SK-N-SH (cell line): ENCODE measurements at regions not wholly inside any gene's neighbourhood (a gene's known extent, or its start where the extent isn't known, plus 50 kb on each side); places are given as distances from the start of the nearest gene placed in this dataset.

Experiments
- CTCF ChIA-PET: fragments of 300-600, 350-600 bp; formaldehyde crosslinking; extraction: SDS; loops from one replicate; lab custom pipeline; 2021; lab: Yijun Ruan, JAX
- POLR2A ChIA-PET: fragments of 350-600 bp; sonication (Branson Sonifier 250); formaldehyde crosslinking; extraction: SDS; loops from one replicate; lab custom pipeline; 2020; ENCODE audit warnings: antibody characterized with exemption, inconsistent platforms; lab: Yijun Ruan, JAX
- DNase-seq: peaks from one replicate; pipeline ENCODE4 v3.0.0; 2012
- H2AFZ ChIP-seq: fragments of 200-600 bp; sonication (generic); 2 replicates; pipeline ENCODE4 v1.8.1; 2016; ENCODE audit warnings: antibody characterized with exemption, mild to moderate bottlenecking, low read depth
- H3F3A ChIP-seq: fragments of 200-600 bp; sonication (generic); replicated peaks from 2 replicates; pipeline ENCODE3; 2016; ENCODE audit warnings: antibody characterized with exemption, mild to moderate bottlenecking; ENCODE audit not compliant: insufficient read depth
- H3K27ac ChIP-seq, 2 experiments: fragments of 200-500 bp in 1 of 2; fragments of 200-600 bp in 1 of 2; sonication (Bioruptor generic) in 1 of 2; sonication (generic), shearing (Covaris generic) in 1 of 2; 2 replicates each; pipeline versions ENCODE4 v1.5.1 to v1.6.1; 2014 to 2016; ENCODE audit warnings: low read depth in 2 of 2, inconsistent platforms in 1 of 2, low read length in 1 of 2, mild to moderate bottlenecking in 1 of 2, mixed read lengths in 1 of 2
- H3K27me3 ChIP-seq: fragments of 200-600 bp; sonication (generic), shearing (Covaris generic); 2 replicates; pipeline ENCODE4 v1.6.1; 2016; ENCODE audit warnings: mixed run types; ENCODE audit not compliant: insufficient read depth
- H3K36me3 ChIP-seq, 2 experiments: fragments of 200-500 bp in 1 of 2; fragments of 200-600 bp in 1 of 2; sonication (Bioruptor generic) in 1 of 2; sonication (generic) in 1 of 2; replicated peaks in 1 of 2; 2 replicates each; pipeline versions ENCODE3 to v1.5.1; 2014 to 2016; ENCODE audit warnings: low read length in 1 of 2, mild to moderate bottlenecking in 1 of 2; ENCODE audit not compliant: insufficient read depth in 2 of 2, control insufficient read depth in 1 of 2
- H3K4me1 ChIP-seq, 2 experiments: fragments of 200-500 bp in 1 of 2; fragments of 200-600 bp in 1 of 2; sonication (Bioruptor generic) in 1 of 2; sonication (generic), shearing (Covaris generic) in 1 of 2; 2 replicates each; pipeline versions ENCODE4 v1.5.1 to v1.6.1; 2014 to 2016; ENCODE audit warnings: low read depth in 1 of 2, low read length in 1 of 2, mixed run types in 1 of 2; ENCODE audit not compliant: insufficient read depth in 2 of 2, control insufficient read depth in 1 of 2
- H3K4me2 ChIP-seq: fragments of 200-600 bp; sonication (generic), shearing (Covaris generic); 2 replicates; pipeline ENCODE4 v1.6.1; 2017; ENCODE audit warnings: mixed run types
- H3K4me3 ChIP-seq, 2 experiments: fragments of 200-500 bp in 1 of 2; fragments of 200-600 bp in 1 of 2; sonication (Bioruptor generic) in 1 of 2; sonication (generic), shearing (Covaris generic) in 1 of 2; 2 replicates each; pipeline versions ENCODE4 v1.5.1 to v1.8.1; 2014 to 2016; ENCODE audit warnings: low read depth in 2 of 2, inconsistent platforms in 1 of 2, low read length in 1 of 2, mild to moderate bottlenecking in 1 of 2, mixed read lengths in 1 of 2, moderate library complexity in 1 of 2
- H3K79me2 ChIP-seq: fragments of 200-600 bp; sonication (generic); 2 replicates; pipeline ENCODE4 v1.8.1; 2017; ENCODE audit warnings: mild to moderate bottlenecking; ENCODE audit not compliant: insufficient read depth
- H3K9ac ChIP-seq: fragments of 200-600 bp; sonication (generic); 2 replicates; pipeline ENCODE4 v1.6.1; 2017; ENCODE audit warnings: mixed run types
- H3K9me2 ChIP-seq: fragments of 200-600 bp; sonication (generic); 2 replicates; pipeline ENCODE4 v1.6.1; 2017; ENCODE audit warnings: mixed run types
- H3K9me3 ChIP-seq: fragments of 200-600 bp; sonication (generic); 2 replicates; pipeline ENCODE4 v1.6.1; 2017; ENCODE audit warnings: mixed run types, mild to moderate bottlenecking, moderate library complexity
- H4K20me1 ChIP-seq: fragments of 200-600 bp; sonication (generic); 2 replicates; pipeline ENCODE4 v1.6.1; 2017; ENCODE audit warnings: mild to moderate bottlenecking, mixed run types; ENCODE audit not compliant: insufficient read depth
- CHD2 ChIP-seq: fragments of 150-350 bp; IDR thresholded peaks from 2 replicates; pipeline ENCODE4 v1.6.1; 2018; ENCODE audit warnings: low read length; ENCODE audit not compliant: partially characterized antibody
- ELF1 ChIP-seq: IDR thresholded peaks from 2 replicates; pipeline ENCODE4 v1.4.0; 2012
- EP300 ChIP-seq, 2 experiments: IDR thresholded peaks; 2 replicates each; pipeline versions ENCODE4 v1.4.0 to v1.6.1; 2012; ENCODE audit warnings: borderline replicate concordance in 1 of 2, low read depth in 1 of 2, low read length in 1 of 2
- FOXJ3 ChIP-seq: sonication (generic); formaldehyde crosslinking; IDR thresholded peaks from 2 replicates; pipeline ENCODE4 v1.5.1; 2020; ENCODE audit warnings: mild to moderate bottlenecking, missing genetic modification reagents
- GABPA ChIP-seq: IDR thresholded peaks from 2 replicates; pipeline ENCODE4 v1.4.0; 2012; ENCODE audit warnings: low read depth, mild to moderate bottlenecking
- JUND ChIP-seq: IDR thresholded peaks from 2 replicates; pipeline ENCODE4 v1.4.0; 2012
- MEF2A ChIP-seq: IDR thresholded peaks from 2 replicates; pipeline ENCODE4 v1.4.0; 2012; ENCODE audit warnings: low read depth, borderline replicate concordance
- MXI1 ChIP-seq: IDR thresholded peaks from 2 replicates; pipeline ENCODE4 v1.6.1; 2012; ENCODE audit warnings: mild to moderate bottlenecking, low read depth, low read length, improper control_type of control experiment
- NFIC ChIP-seq: IDR thresholded peaks from 2 replicates; pipeline ENCODE4 v1.4.0; 2012; ENCODE audit warnings: borderline replicate concordance
- NRF1 ChIP-seq: IDR thresholded peaks from 2 replicates; pipeline ENCODE4 v1.6.1; 2012; ENCODE audit warnings: low read depth, mild to moderate bottlenecking, low read length
- PBX3 ChIP-seq: IDR thresholded peaks from 2 replicates; pipeline ENCODE4; 2012
- POLR2AphosphoS5 ChIP-seq: IDR thresholded peaks from 2 replicates; pipeline ENCODE4 v1.6.1; 2012; ENCODE audit warnings: low read depth, low read length
- RAD21 ChIP-seq: IDR thresholded peaks from 2 replicates; pipeline ENCODE4 v1.6.1; 2012; ENCODE audit warnings: mild to moderate bottlenecking, low read length
- RCOR1 ChIP-seq: fragments of 150-350 bp; IDR thresholded peaks from 2 replicates; pipeline ENCODE4 v1.6.1; 2017; ENCODE audit warnings: antibody characterized with exemption, low read length
- RFX5 ChIP-seq: IDR thresholded peaks from 2 replicates; pipeline ENCODE4 v1.6.1; 2012; ENCODE audit warnings: mild to moderate bottlenecking, improper control_type of control experiment, low read length
- RXRA ChIP-seq: IDR thresholded peaks from 2 replicates; pipeline ENCODE4 v1.4.0; 2012; ENCODE audit warnings: low read depth, mild to moderate bottlenecking, borderline replicate concordance
- SIN3A ChIP-seq: IDR thresholded peaks from 2 replicates; pipeline ENCODE4 v1.6.1; 2012; ENCODE audit warnings: low read depth, mild to moderate bottlenecking, low read length, moderate library complexity, borderline replicate concordance
- TCF12 ChIP-seq: IDR thresholded peaks from 2 replicates; pipeline ENCODE4 v1.4.0; 2012
- USF2 ChIP-seq: fragments of 150-350 bp; IDR thresholded peaks from 2 replicates; pipeline ENCODE4 v1.6.1; 2017; ENCODE audit warnings: antibody characterized with exemption, low read length, low read depth, borderline replicate concordance
- TF ChIP-seq, protein P1 (sequence below): fragments of 200-600 bp; sonication (generic); IDR thresholded peaks from 2 replicates; pipeline ENCODE4 v1.6.1; 2017; ENCODE audit warnings: antibody characterized with exemption, mild to moderate bottlenecking, moderate library complexity
- TF ChIP-seq, protein P2 (sequence below): fragments of 150-350 bp; IDR thresholded peaks from 2 replicates; pipeline ENCODE4 v1.6.1; 2016; ENCODE audit warnings: mild to moderate bottlenecking, low read depth, low read length
- TF ChIP-seq, protein P3 (sequence below): IDR thresholded peaks from 2 replicates; pipeline ENCODE4 v1.4.0; 2012; ENCODE audit warnings: low read depth, borderline replicate concordance

DNA sequence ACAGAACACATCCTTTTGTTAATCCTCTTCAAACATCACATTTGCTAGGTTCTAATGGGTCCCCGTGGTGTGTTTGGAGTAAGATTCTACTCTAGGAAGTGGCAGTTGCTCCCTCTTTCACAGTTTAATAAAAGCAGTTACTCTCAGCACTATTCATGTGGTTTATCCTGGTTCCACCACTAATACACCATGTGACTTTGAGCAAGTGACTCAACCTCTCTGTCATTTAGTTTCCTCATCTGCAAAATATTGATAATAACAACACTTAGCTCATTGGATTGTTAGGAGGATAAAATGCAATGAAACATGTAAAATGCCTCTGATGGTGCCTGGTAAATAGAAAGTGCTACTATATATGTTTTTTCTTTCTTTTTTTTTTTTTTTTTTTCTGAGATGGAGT, 488.0 kb upstream of the NOX3 start (continued):
- TF ChIP-seq PBX3 (no peak), RFX5 (no peak), MEF2A (no peak), USF2 (no peak), POLR2AphosphoS5 (no peak), RXRA (no peak), CHD2 (no peak)
- TF ChIP-seq, protein P1, sequence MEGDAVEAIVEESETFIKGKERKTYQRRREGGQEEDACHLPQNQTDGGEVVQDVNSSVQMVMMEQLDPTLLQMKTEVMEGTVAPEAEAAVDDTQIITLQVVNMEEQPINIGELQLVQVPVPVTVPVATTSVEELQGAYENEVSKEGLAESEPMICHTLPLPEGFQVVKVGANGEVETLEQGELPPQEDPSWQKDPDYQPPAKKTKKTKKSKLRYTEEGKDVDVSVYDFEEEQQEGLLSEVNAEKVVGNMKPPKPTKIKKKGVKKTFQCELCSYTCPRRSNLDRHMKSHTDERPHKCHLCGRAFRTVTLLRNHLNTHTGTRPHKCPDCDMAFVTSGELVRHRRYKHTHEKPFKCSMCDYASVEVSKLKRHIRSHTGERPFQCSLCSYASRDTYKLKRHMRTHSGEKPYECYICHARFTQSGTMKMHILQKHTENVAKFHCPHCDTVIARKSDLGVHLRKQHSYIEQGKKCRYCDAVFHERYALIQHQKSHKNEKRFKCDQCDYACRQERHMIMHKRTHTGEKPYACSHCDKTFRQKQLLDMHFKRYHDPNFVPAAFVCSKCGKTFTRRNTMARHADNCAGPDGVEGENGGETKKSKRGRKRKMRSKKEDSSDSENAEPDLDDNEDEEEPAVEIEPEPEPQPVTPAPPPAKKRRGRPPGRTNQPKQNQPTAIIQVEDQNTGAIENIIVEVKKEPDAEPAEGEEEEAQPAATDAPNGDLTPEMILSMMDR = no peak

GRCh38 chr6:155939253-155939652, 483.6 kb upstream of the NOX3 start:
- ChIA-PET CTCF (no interaction called here), POLR2A (no interaction called here)
- no peaks in the 10 kb centered on the region for H4K20me1 ChIP-seq
- no peak overlapping the region for H3K4me3 ChIP-seq
- no peaks in the 10 kb centered on the region; a peak in 2 of 4 replicates for H3K4me1 ChIP-seq
- H3K4me2 ChIP-seq = no peak overlapping the region
- H3K79me2 ChIP-seq = no peaks in the 10 kb centered on the region
- H3K9me3 ChIP-seq = no peaks in the 10 kb centered on the region
- H3F3A ChIP-seq = no peaks in the 10 kb centered on the region
- no peaks in the 10 kb centered on the region for H3K9me2 ChIP-seq
- peak overlapping the region in 1 of 2 experiments; percentile 71; a peak in 2 of 4 replicates for H3K27ac ChIP-seq
- H2AFZ ChIP-seq = no peak overlapping the region
- H3K36me3 ChIP-seq = no peaks in the 10 kb centered on the region
- no peak for TF ChIP-seq USF2
- peak; percentile 39; the same call in 1 of the 2 replicates for TF ChIP-seq MXI1
- TF ChIP-seq TCF12 = no peak
- TF ChIP-seq GABPA = no peak
- TF ChIP-seq RAD21 = 0 out of 2 replicates have a peak, but pooled peaks have one; percentile 8
- peak in 1 of 2 experiments; percentile 49; a peak in 1 of 4 replicates for TF ChIP-seq EP300 (IDR thresholded peaks at IDR 0.05; ENCODE audit: borderline replicate concordance in 1 of 2, low read depth in 1 of 2, low read length in 1 of 2)
- TF ChIP-seq, protein P2, sequence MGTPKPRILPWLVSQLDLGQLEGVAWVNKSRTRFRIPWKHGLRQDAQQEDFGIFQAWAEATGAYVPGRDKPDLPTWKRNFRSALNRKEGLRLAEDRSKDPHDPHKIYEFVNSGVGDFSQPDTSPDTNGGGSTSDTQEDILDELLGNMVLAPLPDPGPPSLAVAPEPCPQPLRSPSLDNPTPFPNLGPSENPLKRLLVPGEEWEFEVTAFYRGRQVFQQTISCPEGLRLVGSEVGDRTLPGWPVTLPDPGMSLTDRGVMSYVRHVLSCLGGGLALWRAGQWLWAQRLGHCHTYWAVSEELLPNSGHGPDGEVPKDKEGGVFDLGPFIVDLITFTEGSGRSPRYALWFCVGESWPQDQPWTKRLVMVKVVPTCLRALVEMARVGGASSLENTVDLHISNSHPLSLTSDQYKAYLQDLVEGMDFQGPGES = no peak
- TF ChIP-seq NRF1 = no peak
- no peak for TF ChIP-seq SIN3A
- TF ChIP-seq RCOR1 = peak; percentile 51
- TF ChIP-seq MEF2A = no peak
- no peak for TF ChIP-seq ELF1
- 0 out of 2 replicates have a peak, but pooled peaks have one; percentile 17 for TF ChIP-seq FOXJ3 (CRISPR knock-in tag)
- TF ChIP-seq, protein P3, sequence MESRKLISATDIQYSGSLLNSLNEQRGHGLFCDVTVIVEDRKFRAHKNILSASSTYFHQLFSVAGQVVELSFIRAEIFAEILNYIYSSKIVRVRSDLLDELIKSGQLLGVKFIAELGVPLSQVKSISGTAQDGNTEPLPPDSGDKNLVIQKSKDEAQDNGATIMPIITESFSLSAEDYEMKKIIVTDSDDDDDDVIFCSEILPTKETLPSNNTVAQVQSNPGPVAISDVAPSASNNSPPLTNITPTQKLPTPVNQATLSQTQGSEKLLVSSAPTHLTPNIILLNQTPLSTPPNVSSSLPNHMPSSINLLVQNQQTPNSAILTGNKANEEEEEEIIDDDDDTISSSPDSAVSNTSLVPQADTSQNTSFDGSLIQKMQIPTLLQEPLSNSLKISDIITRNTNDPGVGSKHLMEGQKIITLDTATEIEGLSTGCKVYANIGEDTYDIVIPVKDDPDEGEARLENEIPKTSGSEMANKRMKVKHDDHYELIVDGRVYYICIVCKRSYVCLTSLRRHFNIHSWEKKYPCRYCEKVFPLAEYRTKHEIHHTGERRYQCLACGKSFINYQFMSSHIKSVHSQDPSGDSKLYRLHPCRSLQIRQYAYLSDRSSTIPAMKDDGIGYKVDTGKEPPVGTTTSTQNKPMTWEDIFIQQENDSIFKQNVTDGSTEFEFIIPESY = no peak
- no peak for TF ChIP-seq RXRA
- no peak for TF ChIP-seq RFX5
- TF ChIP-seq NFIC = no peak
- no peak for TF ChIP-seq JUND
- no peaks in the 10 kb centered on the region for H3K27me3 ChIP-seq
- DNase-seq = peak; percentile 29
- H3K9ac ChIP-seq = no peak overlapping the region
